Loucy (cell line): ENCODE measurements at regions not wholly inside any gene's neighbourhood (a gene's known extent, or its start where the extent isn't known, plus 50 kb on each side); places are given as distances from the start of the nearest gene placed in this dataset.

ENCODE experiments used
- H2AFZ ChIP-seq: fragments of 200-600 bp; sonication (generic); 2 replicates; pipeline ENCODE4 v1.6.0; 2016; ENCODE audit warnings: antibody characterized with exemption, mild to moderate bottlenecking, low read length, moderate library complexity
- H3F3A ChIP-seq: fragments of 200-600 bp; 2 replicates; pipeline ENCODE4 v1.6.0; 2016; ENCODE audit warnings: antibody characterized with exemption, low read depth, mild to moderate bottlenecking
- H3K27me3 ChIP-seq: fragments of 200-600 bp; sonication (generic); 2 replicates; pipeline ENCODE4 v1.6.1; 2014; ENCODE audit warnings: low read length, mild to moderate bottlenecking; ENCODE audit not compliant: insufficient read depth, poor library complexity, severe bottlenecking
- H3K36me3 ChIP-seq: fragments of 200-600 bp; sonication (generic); 2 replicates; pipeline ENCODE4 v1.6.1; 2016; ENCODE audit warnings: low read length; ENCODE audit not compliant: insufficient read depth
- H3K4me1 ChIP-seq: fragments of 200-600 bp; sonication (generic); 2 replicates; pipeline ENCODE4 v1.5.1; 2014; ENCODE audit warnings: low read length, mild to moderate bottlenecking; ENCODE audit not compliant: insufficient read depth, poor library complexity, severe bottlenecking
- H3K4me2 ChIP-seq: fragments of 200-600 bp; sonication (generic); 2 replicates; pipeline ENCODE4 v1.6.0; 2014; ENCODE audit warnings: antibody characterized with exemption, low read length, low read depth, mild to moderate bottlenecking; ENCODE audit not compliant: poor library complexity, severe bottlenecking
- H3K4me3 ChIP-seq: fragments of 200-600 bp; sonication (generic); 2 replicates; pipeline ENCODE4 v1.5.1; 2014; ENCODE audit warnings: low read length, mild to moderate bottlenecking, mixed read lengths; ENCODE audit not compliant: poor library complexity, severe bottlenecking
- H3K79me2 ChIP-seq: fragments of 200-600 bp; sonication (generic); 2 replicates; pipeline ENCODE4 v1.6.1; 2014; ENCODE audit warnings: low read length; ENCODE audit not compliant: insufficient read depth
- H3K9ac ChIP-seq: fragments of 200-600 bp; sonication (generic); 2 replicates; pipeline ENCODE4 v1.6.0; 2014; ENCODE audit warnings: mild to moderate bottlenecking, low read depth, low read length, moderate library complexity; ENCODE audit not compliant: poor library complexity, severe bottlenecking
- H3K9me2 ChIP-seq: fragments of 200-600 bp; sonication (generic); replicated peaks from 2 replicates; pipeline ENCODE4 v1.6.1; 2016; ENCODE audit warnings: low read depth, low read length, mixed read lengths
- H3K9me3 ChIP-seq: fragments of 200-600 bp; sonication (generic); 2 replicates; pipeline ENCODE4 v1.6.1; 2014; ENCODE audit warnings: mild to moderate bottlenecking, antibody characterized with exemption, low read length, low read depth; ENCODE audit not compliant: insufficient read depth
- H4K20me1 ChIP-seq: fragments of 200-600 bp; sonication (generic); 2 replicates; pipeline ENCODE4 v1.6.0; 2014; ENCODE audit warnings: antibody characterized with exemption, low read length, mild to moderate bottlenecking; ENCODE audit not compliant: insufficient read depth, poor library complexity, severe bottlenecking
- EZH2phosphoT487 ChIP-seq: fragments of 200-600 bp; IDR thresholded peaks from 2 replicates; pipeline ENCODE4 v1.6.1; 2018; ENCODE audit warnings: antibody characterized with exemption, mild to moderate bottlenecking, moderate library complexity, borderline replicate concordance
- TF ChIP-seq, protein P1 (sequence below): fragments of 200-600 bp; sonication (generic); conservative IDR thresholded peaks from 2 replicates; pipeline ENCODE4 v1.5.1; 2014; ENCODE audit warnings: mild to moderate bottlenecking, antibody characterized with exemption, low read length

DNA sequence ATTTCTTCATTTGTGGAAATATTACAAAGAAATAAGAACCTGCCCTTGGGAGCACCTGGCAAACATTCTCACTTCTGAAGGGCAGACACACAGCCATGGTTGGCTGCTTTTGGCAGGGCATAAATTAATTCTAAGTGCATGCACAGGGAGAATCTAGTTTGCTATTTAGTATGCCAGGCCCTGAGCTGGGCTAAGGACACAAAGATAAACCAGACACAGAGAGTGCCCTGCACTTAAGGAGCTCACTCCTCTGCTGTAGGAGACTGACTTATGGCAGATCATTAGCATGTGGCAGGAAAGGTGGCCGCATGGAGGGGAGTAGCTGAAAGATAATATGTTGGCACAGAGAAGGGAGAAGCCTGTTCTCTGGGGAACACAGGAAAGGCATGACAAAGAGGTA is 367.0 kb downstream of the LPIN1 start:
- no peak overlapping the region for H2AFZ ChIP-seq

GRCh38 chr2:12114816-12115215 is 368.4 kb downstream of the LPIN1 start:
- Histone ChIP-seq H3K79me2 (no peaks in the 10 kb centered on the region), H2AFZ (no peak overlapping the region), H4K20me1 (no peaks in the 10 kb centered on the region), H3K4me3 (no peak overlapping the region), H3K9me2 (no peaks in the 10 kb centered on the region), H3F3A (peaks cover 3% of the 10 kb centered on the region; the same call in 1 of the 2 replicates), H3K9me3 (no peaks in the 10 kb centered on the region), H3K36me3 (no peaks in the 10 kb centered on the region), H3K4me2 (no peak overlapping the region), H3K4me1 (peaks cover 40% of the 10 kb centered on the region), H3K27me3 (no peaks in the 10 kb centered on the region), H3K9ac (no peak overlapping the region)
- TF ChIP-seq, protein P1, sequence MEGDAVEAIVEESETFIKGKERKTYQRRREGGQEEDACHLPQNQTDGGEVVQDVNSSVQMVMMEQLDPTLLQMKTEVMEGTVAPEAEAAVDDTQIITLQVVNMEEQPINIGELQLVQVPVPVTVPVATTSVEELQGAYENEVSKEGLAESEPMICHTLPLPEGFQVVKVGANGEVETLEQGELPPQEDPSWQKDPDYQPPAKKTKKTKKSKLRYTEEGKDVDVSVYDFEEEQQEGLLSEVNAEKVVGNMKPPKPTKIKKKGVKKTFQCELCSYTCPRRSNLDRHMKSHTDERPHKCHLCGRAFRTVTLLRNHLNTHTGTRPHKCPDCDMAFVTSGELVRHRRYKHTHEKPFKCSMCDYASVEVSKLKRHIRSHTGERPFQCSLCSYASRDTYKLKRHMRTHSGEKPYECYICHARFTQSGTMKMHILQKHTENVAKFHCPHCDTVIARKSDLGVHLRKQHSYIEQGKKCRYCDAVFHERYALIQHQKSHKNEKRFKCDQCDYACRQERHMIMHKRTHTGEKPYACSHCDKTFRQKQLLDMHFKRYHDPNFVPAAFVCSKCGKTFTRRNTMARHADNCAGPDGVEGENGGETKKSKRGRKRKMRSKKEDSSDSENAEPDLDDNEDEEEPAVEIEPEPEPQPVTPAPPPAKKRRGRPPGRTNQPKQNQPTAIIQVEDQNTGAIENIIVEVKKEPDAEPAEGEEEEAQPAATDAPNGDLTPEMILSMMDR, result no peak
- no peak for TF ChIP-seq EZH2phosphoT487

More for the DNA sequence above, 367.0 kb downstream of the LPIN1 start:
- Histone ChIP-seq H3K79me2 (no peaks in the 10 kb centered on the region), H3F3A (peaks cover 7% of the 10 kb centered on the region; the same call in 1 of the 2 replicates), H3K4me2 (no peak overlapping the region), H3K4me1 (peaks cover 54% of the 10 kb centered on the region), H4K20me1 (no peaks in the 10 kb centered on the region), H3K36me3 (no peaks in the 10 kb centered on the region), H3K9me2 (no peaks in the 10 kb centered on the region), H3K27me3 (no peaks in the 10 kb centered on the region), H3K9ac (no peak overlapping the region), H3K4me3 (no peak overlapping the region), H3K9me3 (no peaks in the 10 kb centered on the region)
- no peak for TF ChIP-seq EZH2phosphoT487
- TF ChIP-seq, protein P1, result no peak

- no peak overlapping the region for H3K4me2 ChIP-seq
- H2AFZ ChIP-seq, result no peak overlapping the region
- H3K27me3 ChIP-seq, result no peaks in the 10 kb centered on the region
- no peaks in the 10 kb centered on the region for H3K36me3 ChIP-seq
- no peaks in the 10 kb centered on the region for H3K9me2 ChIP-seq
- no peaks in the 10 kb centered on the region for H3K79me2 ChIP-seq
- TF ChIP-seq, protein P1, result no peak
- H3K9me3 ChIP-seq, result no peaks in the 10 kb centered on the region
- no peak overlapping the region for H3K4me3 ChIP-seq
- no peaks in the 10 kb centered on the region for H3F3A ChIP-seq
- H3K9ac ChIP-seq, result no peak overlapping the region
- H3K4me1 ChIP-seq, result peaks cover 39% of the 10 kb centered on the region
- H4K20me1 ChIP-seq, result no peaks in the 10 kb centered on the region
These were observed 369.9 kb downstream of the LPIN1 start for GRCh38 chr2:12116228-12116750.
